NCI-H2171 treated with DMSO at 0.1 percent for 48 hours (cell line): ENCODE measurements at regions not wholly inside any gene's neighbourhood (a gene's known extent, or its start where the extent isn't known, plus 50 kb on each side); places are given as distances from the start of the nearest gene placed in this dataset.

Experiments
- DNase-seq: peaks from one replicate; lab custom pipeline; 2025; lab: John Stamatoyannopoulos, UW

- peak; percentile 65 for DNase-seq
These were observed 222.6 kb downstream of the PRDM2 start for GRCh38 chr1:13922466-13923110.

- no peak for DNase-seq
These were observed 226.6 kb downstream of the PRDM2 start for GRCh38 chr1:13926556-13926955.

- DNase-seq = no peak
These were observed 227.7 kb downstream of the PRDM2 start for GRCh38 chr1:13927736-13928135.

GRCh38 chr1:13929313-13929712 is 229.3 kb downstream of the PRDM2 start:
- no peak for DNase-seq

- DNase-seq = no peak
These were observed 230.2 kb downstream of the PRDM2 start for GRCh38 chr1:13930151-13930550.

- no peak for DNase-seq
These were observed 231.2 kb downstream of the PRDM2 start for GRCh38 chr1:13931226-13931625.

GRCh38 chr1:13935336-13935735 is 235.3 kb downstream of the PRDM2 start:
- peak; percentile 59 for DNase-seq

GRCh38 chr1:13941315-13941714 is 241.3 kb downstream of the PRDM2 start:
- peak; percentile 50 for DNase-seq

GRCh38 chr1:13943055-13943454 is 243.1 kb downstream of the PRDM2 start:
- DNase-seq = no peak

GRCh38 chr1:13945856-13946255 is 245.9 kb downstream of the PRDM2 start:
- peak; percentile 38 for DNase-seq

- DNase-seq = no peak
These were observed 247.7 kb downstream of the PRDM2 start for GRCh38 chr1:13947658-13948057.

- no peak for DNase-seq
These were observed 248.4 kb downstream of the PRDM2 start for GRCh38 chr1:13948396-13948795.

GRCh38 chr1:13948888-13949391 is 249.0 kb downstream of the PRDM2 start:
- DNase-seq = peak; percentile 13

GRCh38 chr1:13949546-13949945 is 249.6 kb downstream of the PRDM2 start:
- no peak for DNase-seq

GRCh38 chr1:13950637-13951036 is 250.6 kb downstream of the PRDM2 start:
- DNase-seq = no peak

- DNase-seq = no peak
These were observed 252.1 kb downstream of the PRDM2 start for GRCh38 chr1:13951793-13952751.

- no peak for DNase-seq
These were observed 253.0 kb downstream of the PRDM2 start for GRCh38 chr1:13952985-13953384.

- no peak for DNase-seq
These were observed 256.4 kb downstream of the PRDM2 start for GRCh38 chr1:13956393-13956792.

- DNase-seq = peak; percentile 54
These were observed 260.5 kb downstream of the PRDM2 start for GRCh38 chr1:13960375-13960987.

- no peak for DNase-seq
These were observed 264.8 kb downstream of the PRDM2 start for GRCh38 chr1:13964768-13965167.

GRCh38 chr1:13965770-13966398 is 265.9 kb downstream of the PRDM2 start:
- DNase-seq = peak; percentile 78

- peak; percentile 52 for DNase-seq
These were observed 267.7 kb downstream of the PRDM2 start for GRCh38 chr1:13967707-13968106.
